Activated T-cell treated with anti-CD3 and anti-CD28 coated beads, Interleukin-2, amount 50 U/mL, for 72 hours (primary cell): ENCODE measurements at regions not wholly inside any gene's neighbourhood (a gene's known extent, or its start where the extent isn't known, plus 50 kb on each side); places are given as distances from the start of the nearest gene placed in this dataset.

Experiments used
- ATAC-seq, 2 donors: fragments of 150-1000 bp; cut with Tn5 transposase; replicated peaks in 1 of 2; 2 replicates each; pipeline ENCODE4 v1.10.0; 2021; ENCODE audit warnings: moderate library complexity in 2 of 2, mild to moderate bottlenecking in 1 of 2
- DNase-seq, 2 donors: peaks; one replicate each; pipeline ENCODE4 v3.0.0; 2021 to 2022; ENCODE audit warnings: mixed read lengths in 1 of 2
- H3K27ac Mint-ChIP-seq: one replicate; pipeline ENCODE4 v1.8.0; 2022; ENCODE audit warnings: mild to moderate bottlenecking, moderate library complexity, mixed read lengths
- H3K27me3 Mint-ChIP-seq: one replicate; pipeline ENCODE4 v1.8.0; 2022; ENCODE audit warnings: low read depth, mixed read lengths
- H3K36me3 Mint-ChIP-seq, 2 donors: one replicate each; pipeline ENCODE4 v1.8.0; 2022; ENCODE audit warnings: mixed read lengths in 2 of 2, mild to moderate bottlenecking in 1 of 2; ENCODE audit not compliant: insufficient read depth in 2 of 2
- H3K4me1 Mint-ChIP-seq: one replicate; pipeline ENCODE4 v1.8.0; 2022; ENCODE audit warnings: low read depth, mixed read lengths
- H3K4me3 Mint-ChIP-seq, 2 donors: one replicate each; pipeline ENCODE4 v1.8.0; 2022; ENCODE audit warnings: mild to moderate bottlenecking in 2 of 2, mixed read lengths in 2 of 2, moderate library complexity in 2 of 2
- H3K9me3 Mint-ChIP-seq, 2 donors: one replicate each; pipeline ENCODE4 v1.8.0; 2022; ENCODE audit warnings: mixed read lengths in 2 of 2

DNA sequence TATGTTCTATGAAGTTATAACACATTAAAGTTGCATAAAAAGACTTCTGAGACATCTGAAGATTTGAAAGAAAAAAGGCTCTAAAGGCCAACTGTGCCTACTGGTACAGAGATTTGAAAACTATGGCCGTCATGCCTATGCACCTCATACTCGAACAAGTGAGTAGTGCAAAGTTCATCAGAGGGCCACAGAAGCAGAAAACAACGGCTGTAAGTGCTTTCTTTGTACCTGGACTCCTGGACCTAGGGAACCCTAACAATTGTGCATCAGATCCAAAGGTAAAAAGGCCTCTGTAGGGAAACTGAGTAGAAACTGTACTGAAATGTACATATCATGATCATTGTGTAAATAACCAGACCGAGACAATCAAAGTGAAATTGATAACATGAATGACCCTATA lies 230.4 kb upstream of the CHST9 start:
- DNase-seq (no peak), ATAC-seq (no peak)
- peaks cover 6 to 9% of the 10 kb centered on the region in 2 donors for H3K9me3 Mint-ChIP-seq
- no peaks in the 10 kb centered on the region for H3K36me3 Mint-ChIP-seq
- H3K4me1 Mint-ChIP-seq, result no peaks in the 10 kb centered on the region
- no peak overlapping the region for H3K4me3 Mint-ChIP-seq
- H3K27me3 Mint-ChIP-seq, result no peaks in the 10 kb centered on the region
- H3K27ac Mint-ChIP-seq, result no peak overlapping the region

DNA sequence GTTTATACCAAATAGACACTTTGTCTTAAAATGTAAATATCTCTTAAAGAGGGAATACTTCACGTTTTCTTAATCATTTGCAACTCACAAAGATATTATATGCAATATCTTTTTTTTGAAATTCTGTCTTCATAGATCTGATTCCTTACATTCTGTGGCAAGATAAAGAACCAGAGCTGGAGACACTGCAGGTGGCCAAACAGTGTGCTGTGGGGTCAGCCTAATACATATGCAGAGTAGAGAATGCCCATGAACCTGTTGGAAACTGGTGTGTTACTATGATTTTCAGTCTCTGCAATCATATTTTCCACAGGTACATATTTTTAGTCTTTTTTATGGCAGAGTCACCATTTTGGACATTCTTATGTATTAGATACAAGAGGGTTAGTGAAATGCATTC lies 229.6 kb upstream of the CHST9 start:
- no peaks in the 10 kb centered on the region for H3K36me3 Mint-ChIP-seq
- H3K27me3 Mint-ChIP-seq, result no peaks in the 10 kb centered on the region
- peaks cover 4 to 6% of the 10 kb centered on the region in 2 donors for H3K9me3 Mint-ChIP-seq
- H3K4me1 Mint-ChIP-seq, result no peaks in the 10 kb centered on the region
- ATAC-seq (no peak), DNase-seq (no peak)
- H3K27ac Mint-ChIP-seq, result no peak overlapping the region
- H3K4me3 Mint-ChIP-seq, result no peak overlapping the region

DNA sequence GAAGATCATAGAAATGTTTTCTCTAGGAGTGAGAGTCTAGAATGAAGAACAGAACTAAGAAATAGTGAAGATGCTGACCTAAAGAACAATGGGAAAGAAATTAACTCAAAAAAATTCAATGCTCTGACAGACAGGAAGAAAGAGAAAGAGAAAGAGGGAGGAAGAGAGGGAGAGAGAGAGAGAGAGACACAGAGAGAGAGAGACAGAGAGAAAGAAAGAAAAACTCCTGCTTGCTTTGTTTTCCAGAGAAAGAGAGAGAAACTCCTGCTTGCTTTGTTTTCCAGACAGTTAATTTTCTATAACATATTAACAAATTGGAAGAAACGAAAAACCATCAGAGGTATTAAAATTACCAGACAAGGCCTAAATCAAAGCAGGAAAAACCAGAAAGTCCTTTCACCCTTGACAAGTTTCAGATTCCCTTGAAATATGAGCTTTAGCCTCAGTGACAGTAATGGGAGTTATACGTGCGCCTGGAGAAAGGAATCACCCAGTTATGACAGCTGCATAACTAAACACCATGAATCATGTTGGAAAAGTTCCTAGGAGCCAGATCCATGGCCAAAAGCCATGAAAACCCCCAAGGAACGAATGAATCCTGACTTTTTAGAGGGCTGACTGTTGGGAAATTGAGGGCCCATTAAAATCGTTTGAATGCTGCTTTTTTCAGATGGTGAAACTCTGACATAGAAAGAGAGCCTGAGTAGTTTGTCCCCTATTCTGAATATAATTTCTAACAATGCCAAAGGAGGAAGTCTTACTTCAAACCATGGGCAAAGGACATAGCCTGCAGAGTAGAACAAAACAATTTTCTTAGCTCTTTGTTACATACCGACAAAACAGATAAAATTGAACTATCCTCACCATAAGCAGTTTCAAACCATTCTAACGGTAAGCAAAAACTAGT lies 228.6 kb upstream of the CHST9 start:
- H3K27ac Mint-ChIP-seq, result peak overlapping the region; percentile 3
- H3K4me1 Mint-ChIP-seq, result no peaks in the 10 kb centered on the region
- H3K27me3 Mint-ChIP-seq, result no peaks in the 10 kb centered on the region
- H3K9me3 Mint-ChIP-seq, result peaks cover 4 to 6% of the 10 kb centered on the region in 2 donors
- ATAC-seq, result no peak
- H3K36me3 Mint-ChIP-seq, result no peaks in the 10 kb centered on the region
- DNase-seq, result no peak
- no peak overlapping the region for H3K4me3 Mint-ChIP-seq

DNA sequence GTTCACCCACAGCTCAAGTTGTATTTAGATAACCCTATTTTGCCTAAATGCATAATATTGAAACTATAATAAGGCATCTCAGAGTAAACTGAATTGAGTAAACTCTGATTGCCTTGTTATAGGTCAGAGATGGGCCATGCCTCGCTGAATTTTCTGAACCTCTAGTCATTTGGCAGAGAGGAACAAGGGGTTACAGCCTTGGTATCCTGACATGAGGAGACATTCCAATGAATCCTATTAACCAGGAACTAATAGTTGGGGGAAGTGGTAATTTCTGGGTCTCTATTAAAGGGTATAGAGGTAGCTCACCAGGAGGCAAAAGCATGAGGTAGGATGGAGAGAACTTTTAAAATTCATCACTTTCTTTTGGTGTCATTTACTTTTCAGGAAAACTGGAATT lies 227.4 kb upstream of the CHST9 start:
- no peak for DNase-seq
- no peak for ATAC-seq
- H3K27ac Mint-ChIP-seq, result no peak overlapping the region
- peaks cover 4 to 6% of the 10 kb centered on the region in 2 donors for H3K9me3 Mint-ChIP-seq
- H3K4me3 Mint-ChIP-seq, result no peak overlapping the region
- no peaks in the 10 kb centered on the region for H3K27me3 Mint-ChIP-seq
- H3K36me3 Mint-ChIP-seq, result no peaks in the 10 kb centered on the region
- no peaks in the 10 kb centered on the region for H3K4me1 Mint-ChIP-seq

DNA sequence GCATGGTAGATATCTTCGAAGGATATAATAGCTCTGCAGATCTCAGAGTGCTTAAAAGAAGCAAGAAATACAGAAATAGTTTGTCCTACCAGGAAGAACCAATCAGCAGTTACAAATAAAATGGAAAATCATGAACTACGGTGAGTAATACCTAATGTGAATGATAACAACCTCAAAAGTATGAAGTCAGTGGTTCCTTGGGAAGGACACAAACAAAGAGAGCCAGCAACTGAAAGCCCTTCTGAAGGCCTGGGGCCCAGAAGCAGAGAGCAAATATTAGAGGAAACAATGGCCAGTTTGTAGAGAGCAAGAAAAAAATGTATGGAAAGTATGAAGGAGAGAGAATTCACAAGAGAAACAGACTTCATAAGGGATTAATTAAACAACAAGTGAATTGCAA lies 226.8 kb upstream of the CHST9 start:
- H3K36me3 Mint-ChIP-seq, result no peaks in the 10 kb centered on the region
- H3K27ac Mint-ChIP-seq, result no peak overlapping the region
- DNase-seq, result no peak
- peaks cover 4 to 6% of the 10 kb centered on the region in 2 donors for H3K9me3 Mint-ChIP-seq
- no peaks in the 10 kb centered on the region for H3K27me3 Mint-ChIP-seq
- no peaks in the 10 kb centered on the region for H3K4me1 Mint-ChIP-seq
- no peak overlapping the region for H3K4me3 Mint-ChIP-seq
- no peak for ATAC-seq

DNA sequence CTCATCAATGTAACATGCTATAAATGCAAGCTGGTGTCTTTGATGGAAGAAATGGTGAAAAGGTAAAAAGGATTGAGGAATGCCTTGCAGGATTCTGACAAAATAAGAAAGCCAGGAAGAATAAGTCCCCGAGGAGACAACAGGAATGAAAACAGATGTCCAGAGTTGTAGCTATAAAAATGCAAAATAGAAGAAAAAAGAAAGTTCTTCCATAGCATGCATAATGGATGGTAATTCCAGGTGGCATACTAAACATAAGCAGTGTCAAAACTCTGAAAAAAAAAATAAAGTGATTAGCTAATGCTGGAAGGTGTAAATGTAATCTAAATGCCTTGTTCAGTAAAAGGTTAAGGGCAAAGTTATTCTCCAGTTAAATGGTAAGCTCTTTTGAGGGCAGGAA lies 225.9 kb upstream of the CHST9 start:
- H3K27me3 Mint-ChIP-seq, result no peaks in the 10 kb centered on the region
- DNase-seq, result no peak
- peaks cover 4 to 6% of the 10 kb centered on the region in 2 donors for H3K9me3 Mint-ChIP-seq
- H3K36me3 Mint-ChIP-seq, result no peaks in the 10 kb centered on the region
- H3K4me1 Mint-ChIP-seq, result no peaks in the 10 kb centered on the region
- no peak overlapping the region for H3K4me3 Mint-ChIP-seq
- no peak overlapping the region for H3K27ac Mint-ChIP-seq
- no peak for ATAC-seq

DNA sequence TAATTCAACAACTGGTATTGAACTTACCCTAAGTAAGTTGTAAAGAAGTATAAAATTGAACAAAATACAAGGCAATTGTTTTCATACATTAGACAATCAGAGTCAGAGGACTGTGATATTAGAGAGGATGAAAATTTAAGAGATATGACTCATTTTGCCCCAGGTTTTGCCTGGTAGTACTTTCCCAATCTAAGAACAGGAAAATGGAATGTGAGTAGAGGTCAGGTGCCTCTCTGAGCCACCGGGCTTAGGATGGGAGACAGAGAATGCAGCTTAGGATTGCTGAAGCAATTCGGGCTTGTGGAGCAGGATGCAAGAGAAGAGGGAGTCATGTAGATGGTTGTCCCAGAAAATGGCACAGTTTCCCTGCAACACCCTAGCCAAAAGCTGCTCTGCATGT lies 219.7 kb upstream of the CHST9 start:
- no peak overlapping the region for H3K27ac Mint-ChIP-seq

DNA sequence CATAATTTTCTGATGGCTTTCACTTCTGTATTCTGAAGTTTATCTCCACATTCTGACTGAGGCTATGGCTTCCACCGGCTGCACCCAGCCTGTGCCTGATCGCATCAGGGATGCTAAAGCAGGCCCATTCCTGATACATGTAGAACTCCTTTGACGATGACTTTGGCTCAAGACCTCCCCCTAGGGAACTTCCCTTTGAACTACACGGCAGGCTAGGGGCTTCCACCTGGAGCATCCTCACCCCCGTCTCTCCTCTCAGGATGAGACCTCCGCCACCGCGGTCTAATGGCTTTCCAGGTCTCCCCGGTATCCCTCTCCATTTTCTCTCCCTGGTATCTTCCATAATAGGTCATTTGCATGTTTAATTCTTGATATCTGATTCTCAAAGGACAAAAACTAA lies 214.9 kb upstream of the CHST9 start:
- Mint-ChIP-seq H3K36me3 (no peaks in the 10 kb centered on the region), H3K4me3 (no peak overlapping the region), H3K4me1 (no peaks in the 10 kb centered on the region), H3K27ac (no peak overlapping the region), H3K27me3 (no peaks in the 10 kb centered on the region), H3K9me3 (peaks cover 9 to 11% of the 10 kb centered on the region in 2 donors)
- DNase-seq (no peak), ATAC-seq (no peak)

More for the DNA sequence above, 219.7 kb upstream of the CHST9 start:
- no peak for ATAC-seq
- H3K4me1 Mint-ChIP-seq, result no peaks in the 10 kb centered on the region
- H3K4me3 Mint-ChIP-seq, result no peak overlapping the region
- H3K36me3 Mint-ChIP-seq, result no peaks in the 10 kb centered on the region
- H3K27me3 Mint-ChIP-seq, result no peaks in the 10 kb centered on the region
- H3K9me3 Mint-ChIP-seq, result peaks cover 4 to 8% of the 10 kb centered on the region in 2 donors
- no peak for DNase-seq

DNA sequence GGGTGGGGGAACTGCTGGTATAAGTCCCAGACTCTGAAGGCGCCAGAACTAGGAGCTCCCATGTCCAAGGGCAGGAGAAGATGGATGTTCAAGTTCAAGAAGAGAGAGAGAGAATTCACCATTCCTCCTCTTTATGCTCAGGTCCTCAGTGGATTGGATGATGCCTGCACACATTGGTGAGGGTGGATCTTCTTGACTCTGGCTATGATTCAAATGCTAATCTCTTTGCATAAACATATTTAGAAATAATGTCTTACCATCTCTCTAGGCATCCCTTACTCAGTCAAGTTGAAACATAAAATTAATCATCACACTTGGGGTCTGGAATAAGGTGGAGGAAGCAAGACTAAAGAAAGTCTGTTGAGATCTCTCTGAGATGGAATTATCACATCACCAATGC lies 210.6 kb upstream of the CHST9 start:
- no peaks in the 10 kb centered on the region for H3K27me3 Mint-ChIP-seq
- DNase-seq, result no peak
- no peak overlapping the region for H3K4me3 Mint-ChIP-seq
- no peaks in the 10 kb centered on the region for H3K4me1 Mint-ChIP-seq
- no peaks in the 10 kb centered on the region for H3K36me3 Mint-ChIP-seq
- H3K9me3 Mint-ChIP-seq, result peaks cover 9 to 11% of the 10 kb centered on the region in 2 donors
- ATAC-seq, result no peak
- H3K27ac Mint-ChIP-seq, result no peak overlapping the region

DNA sequence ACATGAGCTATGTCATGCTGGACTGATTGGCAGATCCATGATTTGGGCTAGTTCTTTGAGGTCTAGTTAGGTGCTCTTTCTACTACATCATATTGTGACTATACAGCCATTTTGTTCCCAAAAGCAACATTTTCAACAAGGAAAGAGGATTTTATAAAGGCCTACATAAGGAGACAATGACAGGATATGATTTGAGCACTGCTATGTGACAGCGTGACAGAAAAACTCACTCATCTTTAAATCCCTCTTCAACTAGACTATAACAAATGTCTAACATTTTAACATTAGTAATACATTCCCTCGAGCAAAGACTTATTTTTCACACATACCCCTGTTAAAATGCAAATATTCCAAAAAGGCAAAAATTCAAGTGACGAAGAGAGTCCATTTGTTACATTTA lies 209.6 kb upstream of the CHST9 start:
- Mint-ChIP-seq H3K4me3 (no peak overlapping the region), H3K36me3 (peaks cover 0 to 3% of the 10 kb centered on the region in 2 donors), H3K9me3 (peaks cover 8 to 11% of the 10 kb centered on the region in 2 donors), H3K27me3 (no peaks in the 10 kb centered on the region), H3K4me1 (no peaks in the 10 kb centered on the region), H3K27ac (no peak overlapping the region)
- ATAC-seq (no peak), DNase-seq (no peak)

DNA sequence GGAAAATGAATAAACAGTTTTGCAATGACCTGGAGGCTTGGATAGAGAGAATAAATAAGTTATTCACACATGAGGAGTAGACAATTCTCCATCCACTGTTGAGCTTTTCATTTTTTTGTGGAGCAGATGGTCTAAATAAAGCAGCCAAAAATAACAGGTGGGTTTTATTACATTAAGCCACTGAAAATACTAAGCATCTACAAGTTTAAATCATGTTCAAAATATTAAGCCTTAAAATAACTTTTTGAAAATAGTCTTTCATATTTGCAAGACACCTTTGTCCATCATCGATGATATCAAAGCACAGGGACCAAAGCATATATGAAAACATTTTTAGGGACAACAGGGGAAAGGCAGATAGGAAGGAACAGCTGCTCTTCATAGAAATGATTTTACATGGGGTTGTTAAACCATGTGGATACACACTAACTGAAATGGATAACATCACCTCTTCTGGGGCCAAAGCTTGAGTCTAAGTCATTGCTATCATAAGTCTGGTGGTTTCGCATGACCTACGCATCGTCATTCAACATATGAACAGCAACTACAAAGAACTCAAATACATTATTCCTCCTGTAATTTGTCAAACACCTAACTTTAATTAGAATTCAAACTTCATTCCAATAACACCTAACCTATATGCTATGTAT lies 197.6 kb upstream of the CHST9 start:
- ATAC-seq (no peak), DNase-seq (no peak)
- no peaks in the 10 kb centered on the region for H3K27me3 Mint-ChIP-seq
- H3K4me1 Mint-ChIP-seq, result peaks cover 9% of the 10 kb centered on the region
- H3K36me3 Mint-ChIP-seq, result peaks cover 0 to 1% of the 10 kb centered on the region in 2 donors
- H3K4me3 Mint-ChIP-seq, result no peak overlapping the region
- H3K27ac Mint-ChIP-seq, result no peak overlapping the region
- peaks cover 4 to 11% of the 10 kb centered on the region in 2 donors for H3K9me3 Mint-ChIP-seq

DNA sequence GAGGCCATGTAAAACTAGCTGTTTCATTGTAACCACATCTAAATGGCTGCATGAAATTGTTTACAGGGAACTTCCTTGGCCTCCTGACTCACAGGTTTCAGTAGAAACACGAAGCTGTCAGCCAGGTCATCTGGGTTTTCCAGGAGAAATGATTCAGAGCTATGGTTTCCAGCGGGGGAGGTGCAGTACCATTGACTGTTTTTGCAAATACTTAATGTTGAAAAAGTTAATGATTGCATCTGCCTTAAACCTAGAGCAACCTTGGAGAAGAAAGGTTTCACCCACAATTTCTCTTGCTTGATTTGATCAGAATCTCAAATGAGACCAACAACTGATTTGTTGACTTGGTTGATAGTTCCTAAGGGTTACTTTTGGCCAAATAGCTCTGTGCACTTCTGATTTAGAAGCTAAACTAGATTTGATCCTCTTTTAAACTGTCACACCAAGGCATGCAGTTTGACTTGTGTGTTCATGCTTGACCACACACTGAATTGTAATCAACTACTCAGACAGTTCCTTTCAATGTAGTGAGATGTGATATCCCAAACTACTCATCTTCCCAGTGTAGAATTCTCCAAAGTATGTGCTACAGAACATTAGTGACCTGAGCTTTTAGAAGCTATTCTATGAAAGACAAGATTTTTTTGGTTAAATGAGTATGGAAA lies 193.5 kb upstream of the CHST9 start:
- Mint-ChIP-seq H3K36me3 (peaks cover 0 to 1% of the 10 kb centered on the region in 2 donors), H3K27me3 (no peaks in the 10 kb centered on the region), H3K27ac (no peak overlapping the region), H3K4me1 (peaks cover 9% of the 10 kb centered on the region), H3K9me3 (peaks cover 3 to 11% of the 10 kb centered on the region in 2 donors), H3K4me3 (no peak overlapping the region)
- DNase-seq (peak; percentile 1 to 31), ATAC-seq (peak; percentile 28 to 60)

DNA sequence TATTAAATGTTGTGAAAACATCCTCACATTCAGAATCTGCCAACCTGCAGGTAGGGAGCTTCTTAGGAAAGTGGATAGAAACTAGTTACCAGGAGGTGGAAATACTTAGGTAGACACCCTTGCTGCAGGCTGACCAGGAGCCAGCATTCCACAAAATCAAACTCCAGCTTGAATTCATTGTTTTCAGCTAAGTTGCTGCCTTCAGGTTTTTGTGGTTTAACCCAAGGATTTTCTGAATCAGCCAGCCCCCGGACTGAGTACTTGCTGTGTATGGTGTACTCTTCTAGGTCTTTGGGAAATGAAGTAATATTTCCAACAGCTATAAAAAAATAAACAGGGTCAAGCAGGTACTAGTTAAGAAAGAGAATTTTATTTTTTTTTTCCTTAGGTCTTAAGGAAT lies 192.1 kb upstream of the CHST9 start:
- peaks cover 9% of the 10 kb centered on the region for H3K4me1 Mint-ChIP-seq
- no peak for DNase-seq
- H3K27me3 Mint-ChIP-seq, result no peaks in the 10 kb centered on the region
- H3K36me3 Mint-ChIP-seq, result peaks cover 1% of the 10 kb centered on the region in 2 donors
- no peak overlapping the region for H3K4me3 Mint-ChIP-seq
- no peak for ATAC-seq
- peaks cover 6 to 17% of the 10 kb centered on the region in 2 donors for H3K9me3 Mint-ChIP-seq
- H3K27ac Mint-ChIP-seq, result no peak overlapping the region
